Choroid plexus epithelial cell (primary cell): ENCODE measurements at regions not wholly inside any gene's neighbourhood (a gene's known extent, or its start where the extent isn't known, plus 50 kb on each side); places are given as distances from the start of the nearest gene placed in this dataset.

Experiments used
- DNase-seq: peaks from one replicate; pipeline ENCODE4 v3.0.0-alpha.2; 2010; ENCODE audit warnings: low read depth
- H3K4me3 ChIP-seq: 2 replicates; pipeline ENCODE4 v1.5.1; 2011; ENCODE audit warnings: low read depth, mild to moderate bottlenecking, control low read depth, low read length, moderate library complexity
- CTCF ChIP-seq: conservative IDR thresholded peaks from 2 replicates; pipeline ENCODE4 v1.5.1; 2011; ENCODE audit warnings: low read depth, mild to moderate bottlenecking, control low read depth, inconsistent platforms, low read length, moderate library complexity

DNA sequence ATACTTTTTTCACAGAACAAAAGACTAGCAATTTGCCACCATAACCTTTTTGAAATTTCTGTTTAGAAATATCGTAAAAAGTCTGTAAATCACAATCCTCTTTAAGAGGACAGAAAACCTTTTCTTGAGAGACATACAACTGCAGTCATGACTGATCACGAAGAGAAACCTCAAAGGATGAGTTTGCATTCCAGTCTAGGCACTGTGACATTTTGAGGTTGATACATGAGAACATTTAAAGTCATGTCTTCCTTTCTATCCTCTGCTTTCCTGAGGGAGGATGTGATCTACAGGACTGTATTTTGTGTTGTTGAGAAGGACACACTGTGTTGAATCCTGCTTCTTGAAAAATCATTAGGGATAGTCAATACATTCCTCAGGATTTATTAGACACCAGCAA is 476.7 kb upstream of the CCDC179 start:
- no peak for TF ChIP-seq CTCF
- DNase-seq = peak; percentile 79
- H3K4me3 ChIP-seq = no peak overlapping the region

DNA sequence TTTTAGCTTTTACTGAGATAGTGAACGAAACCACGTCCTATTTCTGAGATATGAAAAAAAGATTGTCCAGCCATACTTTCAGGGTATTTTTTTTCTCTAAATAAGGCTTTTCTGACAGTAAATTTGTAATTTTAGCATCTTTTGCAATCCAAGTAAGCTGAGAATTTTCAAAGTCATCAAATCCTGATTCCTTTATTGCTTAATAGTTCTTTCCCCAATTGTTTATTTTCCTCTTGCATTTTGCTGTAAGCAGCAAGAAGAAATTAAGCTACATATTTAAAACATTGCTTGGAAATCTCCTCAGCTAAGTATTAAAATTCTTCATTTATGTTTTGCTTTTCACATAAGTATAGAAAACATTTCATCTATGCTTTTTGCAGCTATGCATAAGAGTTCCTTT is 493.3 kb upstream of the CCDC179 start:
- no peak for TF ChIP-seq CTCF
- no peak for DNase-seq
- H3K4me3 ChIP-seq = no peak overlapping the region

GRCh38 chr11:23359297-23359696 is 499.0 kb upstream of the CCDC179 start:
- peak; percentile 97 for DNase-seq
- TF ChIP-seq CTCF = no peak
- H3K4me3 ChIP-seq = no peak overlapping the region

- TF ChIP-seq CTCF = no peak
- DNase-seq = no peak
- no peak overlapping the region for H3K4me3 ChIP-seq
Observed at GRCh38 chr11:23364076-23364475, 503.8 kb upstream of the CCDC179 start.

GRCh38 chr11:23370580-23371275 is 510.5 kb upstream of the CCDC179 start:
- no peak for TF ChIP-seq CTCF
- no peak overlapping the region for H3K4me3 ChIP-seq
- DNase-seq = peak; percentile 14

DNA sequence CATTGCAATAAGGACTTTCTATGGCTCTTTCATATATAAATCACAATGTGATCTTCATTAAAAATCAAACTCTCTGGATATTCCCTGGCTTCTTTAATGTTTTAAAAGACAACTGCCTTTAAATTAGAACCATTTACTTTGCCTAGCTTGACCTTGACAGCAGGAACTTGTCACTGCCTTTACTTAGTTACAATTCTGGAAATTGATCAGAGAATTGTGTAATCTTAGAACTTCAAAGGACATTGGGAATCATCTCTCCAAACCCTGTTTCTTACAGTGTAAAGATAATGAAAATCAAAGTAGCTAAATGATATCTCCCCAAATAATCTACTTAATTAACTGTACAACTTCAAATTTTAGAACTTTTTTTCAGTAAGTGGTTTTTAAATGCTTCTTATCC is 517.6 kb upstream of the CCDC179 start:
- TF ChIP-seq CTCF = no peak
- H3K4me3 ChIP-seq = no peak overlapping the region
- DNase-seq = no peak

DNA sequence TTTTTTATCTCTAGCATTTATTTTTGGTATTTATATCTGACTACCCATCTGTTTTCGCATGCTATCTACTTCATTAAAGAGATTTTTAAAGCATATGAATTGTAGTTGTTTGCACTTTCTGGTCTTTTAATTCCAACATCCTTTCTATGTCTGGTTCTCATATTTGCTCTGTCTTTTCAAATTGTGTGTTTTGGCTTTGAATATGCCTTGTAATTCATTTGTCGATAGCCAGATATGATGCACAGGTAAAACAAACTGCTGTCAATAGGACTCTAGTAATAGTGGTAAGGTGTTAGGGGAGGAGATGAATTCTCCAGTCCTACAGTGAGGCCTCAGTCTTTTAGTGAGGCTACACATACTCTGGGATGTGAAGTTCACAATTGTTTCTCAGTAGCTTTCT is 530.8 kb upstream of the CCDC179 start:
- no peak overlapping the region for H3K4me3 ChIP-seq
- no peak for DNase-seq
- no peak for TF ChIP-seq CTCF
